Lung (tissue), 11 donors: ENCODE measurements at regions not wholly inside any gene's neighbourhood (a gene's known extent, or its start where the extent isn't known, plus 50 kb on each side); places are given as distances from the start of the nearest gene placed in this dataset.

Experiments
- ATAC-seq: fragments of 200-7000 bp; cut with Tn5 transposase; one replicate; pipeline ENCODE4 v1.9.1; 2020; ENCODE audit warnings: moderate number of reproducible peaks; ENCODE audit not compliant: insufficient read depth, low FRiP score
- DNase-seq, 3 donors: peaks; one replicate each; pipeline ENCODE4 v3.0.0-alpha.2; 2013 to 2017
- H3K27ac ChIP-seq, 2 donors: one replicate each; pipeline ENCODE4 v1.5.1; 2013; ENCODE audit warnings: mild to moderate bottlenecking in 2 of 2, moderate library complexity in 2 of 2, control low read depth in 1 of 2, inconsistent platforms in 1 of 2, low read depth in 1 of 2, low read length in 1 of 2
- H3K27me3 ChIP-seq, 3 donors: one replicate each; pipeline ENCODE4 v1.5.1; 2013; ENCODE audit warnings: low read length in 2 of 3; ENCODE audit not compliant: control insufficient read depth in 3 of 3, insufficient read depth in 3 of 3
- H3K36me3 ChIP-seq, 4 donors: one replicate each; pipeline ENCODE4 v1.5.1; 2013; ENCODE audit warnings: low read length in 4 of 4, mild to moderate bottlenecking in 1 of 4, moderate library complexity in 1 of 4; ENCODE audit not compliant: control insufficient read depth in 4 of 4, insufficient read depth in 4 of 4
- H3K4me1 ChIP-seq, 5 donors: one replicate each; pipeline ENCODE4 v1.5.1; 2013; ENCODE audit warnings: low read length in 5 of 5, mild to moderate bottlenecking in 2 of 5, moderate library complexity in 1 of 5; ENCODE audit not compliant: control insufficient read depth in 5 of 5, insufficient read depth in 5 of 5
- H3K4me3 ChIP-seq: one replicate; pipeline ENCODE4 v1.5.1; 2013; ENCODE audit warnings: mild to moderate bottlenecking, control low read depth, moderate library complexity
- H3K9ac ChIP-seq, 2 donors: one replicate each; pipeline ENCODE4 v1.5.1; 2013; ENCODE audit warnings: low read length in 2 of 2, control low read depth in 1 of 2; ENCODE audit not compliant: insufficient read depth in 1 of 2
- H3K9me3 ChIP-seq, 4 donors: one replicate each; pipeline ENCODE4 v1.5.1; 2013; ENCODE audit warnings: low read length in 3 of 4, mild to moderate bottlenecking in 1 of 4, moderate library complexity in 1 of 4; ENCODE audit not compliant: control insufficient read depth in 4 of 4, insufficient read depth in 3 of 4
- CTCF ChIP-seq: IDR thresholded peaks from 2 replicates; pipeline ENCODE4 v1.5.1; 2012; ENCODE audit warnings: mild to moderate bottlenecking; ENCODE audit errors: control extremely low read depth, extremely low read depth
- WGBS, 2 donors: extraction: QIAGEN DNeasy Blood & Tissue Kit; methylation state at CpG; one replicate each; pipeline ENCODE4 v1.1.7; 2013; 5-methylcytosine and 5-hydroxymethylcytosine counted together
- donor health status: control.
- donor health status: control.
- donor health status: Bipolar disorder and iron deficiency.
- donor health status: healthy.
- donor health status: DM: yes; HTN: yes; CAD: no.

- TF ChIP-seq CTCF = no peak
- H3K4me1 ChIP-seq = peaks cover 0 to 15% (median 0%) of the 10 kb centered on the region in 5 donors
- H3K36me3 ChIP-seq = no peaks in the 10 kb centered on the region
- DNase-seq (no peak), ATAC-seq (no peak)
- no peak overlapping the region for H3K9ac ChIP-seq
- no peak overlapping the region for H3K4me3 ChIP-seq
- no peaks in the 10 kb centered on the region for H3K27me3 ChIP-seq
- H3K27ac ChIP-seq = no peak overlapping the region
- peaks cover 0 to 2% (median 0%) of the 10 kb centered on the region in 4 donors for H3K9me3 ChIP-seq
- 83 to 88% methylated on average over 2 of the region's 2 CpGs for WGBS, 2 donors
Observed at GRCh38 chr3:30399394-30400181, 206.8 kb upstream of the TGFBR2 start.

- ATAC-seq = no peak
- Histone ChIP-seq H3K27me3 (no peaks in the 10 kb centered on the region), H3K36me3 (no peaks in the 10 kb centered on the region), H3K4me3 (no peak overlapping the region), H3K27ac (peak overlapping the region in 1 of 2 donors; percentile 73), H3K9me3 (peaks cover 0 to 2% (median 0%) of the 10 kb centered on the region in 4 donors), H3K9ac (no peak overlapping the region), H3K4me1 (peaks cover 0 to 15% (median 0%) of the 10 kb centered on the region in 5 donors)
- no peak for TF ChIP-seq CTCF
- WGBS, 2 donors = 44 to 59% methylated on average over 3 of the region's 3 CpGs
- DNase-seq = no peak
Observed at GRCh38 chr3:30400926-30401325, 205.5 kb upstream of the TGFBR2 start.

GRCh38 chr3:30401971-30402370 is 204.4 kb upstream of the TGFBR2 start:
- no peak overlapping the region for H3K27ac ChIP-seq

More at GRCh38 chr3:30401971-30402370, 204.4 kb upstream of the TGFBR2 start:
- no peak for ATAC-seq
- no peak overlapping the region for H3K4me3 ChIP-seq
- peaks cover 0 to 2% (median 0%) of the 10 kb centered on the region in 4 donors for H3K9me3 ChIP-seq
- H3K4me1 ChIP-seq = peaks cover 0 to 13% (median 0%) of the 10 kb centered on the region in 5 donors
- H3K36me3 ChIP-seq = no peaks in the 10 kb centered on the region
- H3K27me3 ChIP-seq = no peaks in the 10 kb centered on the region
- no peak for DNase-seq
- H3K9ac ChIP-seq = no peak overlapping the region
- TF ChIP-seq CTCF = no peak
